ENCODE measurements at regions not wholly inside any gene's neighbourhood (a gene's known extent, or its start where the extent isn't known, plus 50 kb on each side); places are given as distances from the start of the nearest gene placed in this dataset.

DNA sequence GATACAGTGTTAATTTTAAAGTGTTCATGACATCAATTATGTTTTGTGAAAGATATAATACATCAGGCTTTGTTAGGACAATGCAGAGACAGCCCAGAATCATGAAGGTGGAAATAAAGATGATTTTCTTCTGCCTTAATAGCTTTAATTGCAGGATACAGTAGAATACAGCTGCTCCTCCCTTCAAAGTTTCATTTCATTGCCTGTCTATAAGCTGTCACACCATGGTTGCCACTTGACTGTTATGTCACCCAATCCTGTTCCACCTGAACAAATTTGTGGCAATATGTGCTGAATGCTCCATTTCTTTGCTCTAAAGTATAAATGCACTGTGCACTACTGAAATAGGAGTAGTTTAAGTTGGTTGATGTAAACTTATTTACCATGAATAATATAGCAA, 537.8 kb upstream of the ROBO2 start:
- DNase-seq (ENCODE audit: low spot score in 2 of 2): no peak
- intact Hi-C loops (cut with DNase I; ENCODE audit: low total_unique reads): no loop called here
- H3K4me3 ChIP-seq (ENCODE audit: low read depth, poor library complexity, severe bottlenecking): no peak overlapping the region
- TF ChIP-seq, protein P1, sequence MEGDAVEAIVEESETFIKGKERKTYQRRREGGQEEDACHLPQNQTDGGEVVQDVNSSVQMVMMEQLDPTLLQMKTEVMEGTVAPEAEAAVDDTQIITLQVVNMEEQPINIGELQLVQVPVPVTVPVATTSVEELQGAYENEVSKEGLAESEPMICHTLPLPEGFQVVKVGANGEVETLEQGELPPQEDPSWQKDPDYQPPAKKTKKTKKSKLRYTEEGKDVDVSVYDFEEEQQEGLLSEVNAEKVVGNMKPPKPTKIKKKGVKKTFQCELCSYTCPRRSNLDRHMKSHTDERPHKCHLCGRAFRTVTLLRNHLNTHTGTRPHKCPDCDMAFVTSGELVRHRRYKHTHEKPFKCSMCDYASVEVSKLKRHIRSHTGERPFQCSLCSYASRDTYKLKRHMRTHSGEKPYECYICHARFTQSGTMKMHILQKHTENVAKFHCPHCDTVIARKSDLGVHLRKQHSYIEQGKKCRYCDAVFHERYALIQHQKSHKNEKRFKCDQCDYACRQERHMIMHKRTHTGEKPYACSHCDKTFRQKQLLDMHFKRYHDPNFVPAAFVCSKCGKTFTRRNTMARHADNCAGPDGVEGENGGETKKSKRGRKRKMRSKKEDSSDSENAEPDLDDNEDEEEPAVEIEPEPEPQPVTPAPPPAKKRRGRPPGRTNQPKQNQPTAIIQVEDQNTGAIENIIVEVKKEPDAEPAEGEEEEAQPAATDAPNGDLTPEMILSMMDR (IDR thresholded peaks at IDR 0.05): no peak
- TF ChIP-seq POLR2A (IDR thresholded peaks at IDR 0.05): no peak

DNA sequence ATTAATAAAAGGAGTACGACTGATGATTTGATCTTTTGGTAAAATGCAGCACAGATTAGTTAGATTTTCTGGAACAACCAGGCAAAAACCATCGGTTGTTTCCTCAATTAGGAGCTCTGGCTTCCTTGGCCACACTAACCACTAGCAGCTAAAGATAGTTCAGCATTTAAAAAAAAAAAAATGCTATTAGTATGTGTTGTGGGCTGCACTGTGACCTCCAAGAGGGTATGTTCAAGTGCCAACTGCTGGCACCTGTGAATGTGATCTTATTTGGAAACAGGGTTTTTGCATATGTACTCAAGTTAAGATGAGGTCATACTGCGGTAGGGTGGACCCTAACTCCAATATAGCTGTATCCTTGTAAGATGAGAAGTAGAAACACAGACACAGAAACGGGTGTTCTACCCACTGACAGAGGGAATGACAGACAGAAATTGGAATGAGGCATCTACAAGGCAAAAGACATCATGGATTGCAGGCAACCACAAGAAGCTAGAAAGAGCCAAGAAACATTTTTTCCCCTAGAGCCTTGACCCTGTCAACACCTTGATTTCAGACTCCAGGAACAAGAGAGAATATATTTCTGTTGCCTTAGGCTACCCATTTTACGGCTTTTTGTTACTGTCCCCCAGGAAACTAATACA, 534.6 kb upstream of the ROBO2 start:
- no peak for DNase-seq (ENCODE audit: low spot score in 2 of 2)
- intact Hi-C loops (cut with DNase I; ENCODE audit: low total_unique reads): no loop called here
- 80 to 82% methylated on average over 5 of the region's 5 CpGs for WGBS, 2 donors
- TF ChIP-seq, protein P1 (IDR thresholded peaks at IDR 0.05): no peak
- no peak for TF ChIP-seq POLR2A (IDR thresholded peaks at IDR 0.05)
- no peak overlapping the region for H3K4me3 ChIP-seq (ENCODE audit: low read depth, poor library complexity, severe bottlenecking)

DNA sequence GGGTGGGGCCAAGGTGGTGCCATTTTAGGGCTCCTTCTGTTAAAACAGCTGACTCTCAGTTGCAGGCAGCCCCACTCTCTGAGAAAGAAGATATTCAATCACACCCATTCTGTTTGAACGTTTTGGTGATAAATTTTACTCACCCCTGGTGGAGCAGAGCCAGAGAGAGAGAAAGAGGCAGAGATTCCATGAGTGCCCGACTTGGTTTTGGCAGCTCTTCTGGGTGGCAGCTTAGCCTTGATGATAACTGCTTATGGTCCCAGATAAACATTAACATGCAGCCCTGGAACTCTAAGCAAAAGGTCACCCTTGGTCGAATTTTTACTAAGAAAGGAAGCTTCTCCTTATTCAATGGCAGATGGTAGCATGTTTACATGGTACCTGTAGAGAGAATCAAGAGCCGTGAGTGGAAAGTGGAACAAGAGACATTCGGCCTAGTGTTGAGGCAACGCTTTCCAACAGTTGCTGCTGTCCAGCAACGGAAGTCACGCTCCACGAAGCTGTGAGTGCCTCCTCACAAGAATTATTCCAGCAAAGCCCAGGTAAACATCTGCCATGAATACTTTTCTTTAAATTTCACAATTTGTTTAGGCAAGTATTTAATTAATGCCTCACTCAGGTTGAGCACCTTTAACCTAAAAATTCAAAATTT, 530.6 kb upstream of the ROBO2 start:
- WGBS, 2 donors: 75 to 79% methylated on average over 9 of the region's 9 CpGs
- TF ChIP-seq, protein P1 (IDR thresholded peaks at IDR 0.05): no peak
- TF ChIP-seq POLR2A (IDR thresholded peaks at IDR 0.05): no peak
- no peak for DNase-seq (ENCODE audit: low spot score in 2 of 2)
- intact Hi-C loops (cut with DNase I; ENCODE audit: low total_unique reads): no loop called here
- H3K4me3 ChIP-seq (ENCODE audit: low read depth, poor library complexity, severe bottlenecking): no peak overlapping the region

DNA sequence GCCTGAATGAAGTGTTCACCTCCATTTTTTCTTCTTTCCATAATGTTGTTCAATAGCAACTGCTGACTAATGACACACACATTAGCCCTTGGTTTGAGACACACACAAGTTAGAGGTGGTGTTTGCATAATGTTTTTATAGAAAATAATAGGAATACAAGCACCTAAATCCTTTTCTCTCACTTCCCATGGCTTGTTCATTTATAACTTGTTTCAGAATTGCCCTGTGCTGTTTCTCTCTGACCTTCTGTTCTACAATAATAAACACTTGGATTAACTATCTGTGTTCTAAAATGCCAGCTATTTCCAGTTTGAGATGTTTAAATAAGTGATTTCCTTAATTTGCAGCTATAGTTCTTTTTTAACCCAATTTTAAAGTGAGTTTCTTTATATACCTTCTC, 525.1 kb upstream of the ROBO2 start:
- TF ChIP-seq, protein P1 (IDR thresholded peaks at IDR 0.05): no peak
- TF ChIP-seq POLR2A (IDR thresholded peaks at IDR 0.05): no peak
- no peak for DNase-seq (ENCODE audit: low spot score in 2 of 2)
- intact Hi-C loops (cut with DNase I; ENCODE audit: low total_unique reads): no loop called here

DNA sequence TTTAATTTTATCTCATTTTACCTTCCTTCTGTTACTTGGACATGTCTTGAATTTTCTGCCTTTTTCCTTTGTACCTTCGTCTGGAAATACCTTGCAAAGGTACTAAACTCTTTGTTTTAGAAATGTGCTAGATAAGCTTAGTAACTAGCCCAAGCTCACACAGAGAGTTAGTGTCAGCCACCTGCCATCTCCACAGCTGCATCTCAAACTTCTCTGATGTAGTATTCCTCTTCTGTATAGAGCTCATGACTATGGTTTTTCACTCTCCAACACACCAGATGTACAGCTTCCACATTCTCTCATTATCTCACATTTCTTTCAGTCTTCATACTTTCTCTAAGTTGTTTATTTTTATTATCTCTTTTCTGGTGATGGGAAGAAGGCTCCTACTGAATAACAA, 516.6 kb upstream of the ROBO2 start:
- no peak overlapping the region for H3K4me3 ChIP-seq (ENCODE audit: low read depth, poor library complexity, severe bottlenecking)
- 72 to 79% methylated on average over 1 of the region's 1 CpG for WGBS, 2 donors
- DNase-seq (ENCODE audit: low spot score in 2 of 2): no peak
- intact Hi-C loops (cut with DNase I; ENCODE audit: low total_unique reads): no loop called here
- no peak for TF ChIP-seq POLR2A (IDR thresholded peaks at IDR 0.05)
- TF ChIP-seq, protein P1 (IDR thresholded peaks at IDR 0.05): no peak

More for the DNA sequence above, 525.1 kb upstream of the ROBO2 start:
- H3K4me3 ChIP-seq (ENCODE audit: low read depth, poor library complexity, severe bottlenecking): no peak overlapping the region

DNA sequence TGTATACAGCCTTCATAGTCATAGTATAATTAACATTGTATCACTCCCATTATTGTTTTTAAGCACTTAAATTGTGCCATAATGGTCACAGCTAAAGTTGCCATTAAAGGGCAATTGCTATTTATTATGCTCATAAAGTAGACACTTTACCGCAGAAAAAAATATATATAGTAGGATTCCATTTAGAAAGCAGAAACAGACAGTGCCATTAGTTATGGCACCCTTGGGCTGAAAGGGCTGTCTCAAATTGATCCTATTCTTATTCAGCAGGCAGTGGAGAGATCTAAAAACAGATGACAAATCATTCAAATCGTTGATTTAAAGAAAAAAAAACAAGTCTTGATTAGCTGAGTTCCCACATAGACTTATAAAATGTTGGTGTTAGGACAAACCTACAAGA, 514.2 kb upstream of the ROBO2 start:
- no peak for DNase-seq (ENCODE audit: low spot score in 2 of 2)
- no peak overlapping the region for H3K4me3 ChIP-seq (ENCODE audit: low read depth, poor library complexity, severe bottlenecking)
- 82 to 85% methylated on average over 2 of the region's 2 CpGs for WGBS, 2 donors
- TF ChIP-seq, protein P1 (IDR thresholded peaks at IDR 0.05): no peak
- no peak for TF ChIP-seq POLR2A (IDR thresholded peaks at IDR 0.05)
- intact Hi-C loops (cut with DNase I; ENCODE audit: low total_unique reads): no loop called here

Data from lower leg skin (tissue), 4 donors.